Trophoblast cell (in vitro differentiated cells and primary cell): ENCODE measurements at regions not wholly inside any gene's neighbourhood (a gene's known extent, or its start where the extent isn't known, plus 50 kb on each side); places are given as distances from the start of the nearest gene placed in this dataset.

Source experiments
- DNase-seq, 2 donors: peaks; one replicate each; pipeline ENCODE4 v3.0.0-alpha.2; 2016
- H2AFZ ChIP-seq: 2 replicates; pipeline ENCODE4 v1.6.1; 2013; ENCODE audit warnings: low read length, moderate library complexity, mild to moderate bottlenecking; ENCODE audit not compliant: insufficient read depth, poor library complexity
- H2AK5ac ChIP-seq: 2 replicates; pipeline ENCODE4 v1.6.1; 2013; ENCODE audit warnings: mild to moderate bottlenecking, low read length
- H2BK120ac ChIP-seq: 2 replicates; pipeline ENCODE4 v1.6.1; 2013; ENCODE audit warnings: low read length, mild to moderate bottlenecking, moderate library complexity; ENCODE audit not compliant: insufficient read depth, poor library complexity
- H2BK12ac ChIP-seq: 2 replicates; pipeline ENCODE4 v1.6.1; 2013; ENCODE audit warnings: mild to moderate bottlenecking, low read length, moderate library complexity
- H2BK5ac ChIP-seq: 2 replicates; pipeline ENCODE4 v1.6.1; 2013; ENCODE audit warnings: low read length, low read depth, moderate library complexity, mild to moderate bottlenecking; ENCODE audit not compliant: poor library complexity
- H3K14ac ChIP-seq: 2 replicates; pipeline ENCODE4 v1.6.1; 2013; ENCODE audit warnings: mild to moderate bottlenecking, low read length
- H3K18ac ChIP-seq: 2 replicates; pipeline ENCODE4 v1.6.1; 2013; ENCODE audit warnings: mild to moderate bottlenecking, low read length
- H3K23ac ChIP-seq: 2 replicates; pipeline ENCODE4 v1.6.1; 2013; ENCODE audit warnings: low read length
- H3K27ac ChIP-seq: 2 replicates; pipeline ENCODE4 v1.5.1; 2013; ENCODE audit warnings: low read depth, mild to moderate bottlenecking, inconsistent platforms, low read length, moderate library complexity
- H3K27me3 ChIP-seq: 2 replicates; pipeline ENCODE4 v1.6.1; 2013; ENCODE audit warnings: inconsistent platforms, mild to moderate bottlenecking, low read length, moderate library complexity; ENCODE audit not compliant: insufficient read depth
- H3K36me3 ChIP-seq, 2 experiments: 1 replicate in 1 of 2; 2 replicates in 1 of 2; pipeline ENCODE4 v1.6.1; 2013; ENCODE audit warnings: low read length in 2 of 2, mild to moderate bottlenecking in 2 of 2, moderate library complexity in 1 of 2; ENCODE audit not compliant: insufficient read depth in 2 of 2, control insufficient read depth in 1 of 2
- H3K4ac ChIP-seq: 2 replicates; pipeline ENCODE4 v1.6.1; 2013; ENCODE audit warnings: low read depth, mild to moderate bottlenecking, low read length, moderate library complexity
- H3K4me1 ChIP-seq, 2 experiments: 1 replicate in 1 of 2; 2 replicates in 1 of 2; pipeline ENCODE4 v1.6.1; 2013; ENCODE audit warnings: low read length in 2 of 2, mild to moderate bottlenecking in 2 of 2, moderate library complexity in 1 of 2; ENCODE audit not compliant: insufficient read depth in 2 of 2, control insufficient read depth in 1 of 2
- H3K4me2 ChIP-seq: 2 replicates; pipeline ENCODE4 v1.6.1; 2013; ENCODE audit warnings: inconsistent platforms, mild to moderate bottlenecking, low read length, moderate library complexity
- H3K4me3 ChIP-seq: 2 replicates; pipeline ENCODE4 v1.5.1; 2013; ENCODE audit warnings: mild to moderate bottlenecking, low read depth, low read length, inconsistent platforms
- H3K79me1 ChIP-seq: one replicate; pipeline ENCODE4 v1.6.1; 2013; ENCODE audit warnings: low read length
- H3K79me2 ChIP-seq: 2 replicates; pipeline ENCODE4 v1.6.1; 2013; ENCODE audit warnings: low read length, mild to moderate bottlenecking; ENCODE audit not compliant: control insufficient read depth, insufficient read depth, poor library complexity
- H3K9ac ChIP-seq: 2 replicates; pipeline ENCODE4 v1.6.1; 2013; ENCODE audit warnings: mild to moderate bottlenecking, low read length
- H3K9me3 ChIP-seq: 2 replicates; pipeline ENCODE4 v1.6.1; 2013; ENCODE audit warnings: low read depth, mild to moderate bottlenecking, control low read depth, inconsistent platforms, low read length; ENCODE audit not compliant: insufficient read depth
- H4K12ac ChIP-seq: 2 replicates; pipeline ENCODE4 v1.6.1; 2013; ENCODE audit warnings: low read depth, mild to moderate bottlenecking, low read length, moderate library complexity
- H4K8ac ChIP-seq: 2 replicates; pipeline ENCODE4 v1.6.1; 2013; ENCODE audit warnings: low read depth, mild to moderate bottlenecking, low read length, moderate library complexity
- H4K91ac ChIP-seq: one replicate; pipeline ENCODE4 v1.6.1; 2013; ENCODE audit warnings: low read depth, mild to moderate bottlenecking, low read length, moderate library complexity
- WGBS: extraction: QIAGEN DNeasy Blood & Tissue Kit; methylation state at CpG from one replicate; pipeline ENCODE4 v1.1.7; 2013; ENCODE audit warnings: missing lambda C conversion rate; ENCODE audit not compliant: insufficient read length, insufficient coverage; ENCODE audit errors: extremely low coverage; 5-methylcytosine and 5-hydroxymethylcytosine counted together

GRCh38 chr1:37392051-37392450 is 82.3 kb upstream of the ZC3H12A start:
- Histone ChIP-seq H3K36me3 (no peaks in the 10 kb centered on the region), H3K9ac (no peak overlapping the region), H3K4me1 (no peaks in the 10 kb centered on the region), H4K8ac (no peak overlapping the region), H3K79me2 (no peaks in the 10 kb centered on the region), H3K14ac (no peak overlapping the region), H3K4ac (no peak overlapping the region), H3K27me3 (no peaks in the 10 kb centered on the region), H2BK12ac (no peak overlapping the region), H2BK5ac (no peak overlapping the region), H4K91ac (no peak overlapping the region), H3K23ac (no peak overlapping the region), H3K4me3 (no peak overlapping the region), H2AK5ac (no peak overlapping the region), H2BK120ac (no peak overlapping the region), H3K79me1 (no peaks in the 10 kb centered on the region), H3K9me3 (peaks cover 2% of the 10 kb centered on the region), H2AFZ (no peak overlapping the region), H3K27ac (no peak overlapping the region), H4K12ac (no peak overlapping the region), H3K4me2 (no peak overlapping the region), H3K18ac (no peak overlapping the region)
- no CpG with 5 or more reads among the region's 5 CpGs for WGBS
- no peak for DNase-seq

GRCh38 chr1:37393173-37394120 is 80.9 kb upstream of the ZC3H12A start:
- H3K9me3 ChIP-seq, result peaks cover 2% of the 10 kb centered on the region
- H2BK5ac ChIP-seq, result no peak overlapping the region
- no peak overlapping the region for H3K23ac ChIP-seq

GRCh38 chr1:37394574-37395464 is 79.6 kb upstream of the ZC3H12A start:
- Histone ChIP-seq H4K91ac (no peak overlapping the region), H2AFZ (no peak overlapping the region), H3K4ac (no peak overlapping the region), H3K27ac (no peak overlapping the region), H3K14ac (no peak overlapping the region), H3K79me2 (no peaks in the 10 kb centered on the region), H2AK5ac (no peak overlapping the region), H2BK12ac (no peak overlapping the region), H3K79me1 (no peaks in the 10 kb centered on the region), H3K36me3 (no peaks in the 10 kb centered on the region), H3K4me3 (no peak overlapping the region), H3K23ac (no peak overlapping the region), H3K9ac (no peak overlapping the region), H4K8ac (no peak overlapping the region), H2BK120ac (no peak overlapping the region), H4K12ac (no peak overlapping the region), H3K18ac (no peak overlapping the region), H3K9me3 (no peaks in the 10 kb centered on the region), H3K27me3 (no peaks in the 10 kb centered on the region), H2BK5ac (no peak overlapping the region), H3K4me2 (no peak overlapping the region), H3K4me1 (no peaks in the 10 kb centered on the region)
- WGBS, result no CpG with 5 or more reads among the region's 10 CpGs
- no peak for DNase-seq

More at GRCh38 chr1:37393173-37394120, 80.9 kb upstream of the ZC3H12A start:
- H3K79me1 ChIP-seq, result no peaks in the 10 kb centered on the region
- no peak overlapping the region for H3K4me3 ChIP-seq
- H4K91ac ChIP-seq, result no peak overlapping the region
- H4K8ac ChIP-seq, result no peak overlapping the region
- no CpG with 5 or more reads among the region's 11 CpGs for WGBS
- DNase-seq, result no peak
- no peaks in the 10 kb centered on the region for H3K36me3 ChIP-seq
- H3K27me3 ChIP-seq, result no peaks in the 10 kb centered on the region
- no peak overlapping the region for H3K9ac ChIP-seq
- H3K18ac ChIP-seq, result no peak overlapping the region
- no peak overlapping the region for H2AFZ ChIP-seq
- no peaks in the 10 kb centered on the region for H3K4me1 ChIP-seq
- H3K27ac ChIP-seq, result no peak overlapping the region
- no peak overlapping the region for H2AK5ac ChIP-seq
- H3K79me2 ChIP-seq, result no peaks in the 10 kb centered on the region
- no peak overlapping the region for H2BK12ac ChIP-seq
- no peak overlapping the region for H4K12ac ChIP-seq
- no peak overlapping the region for H2BK120ac ChIP-seq
- H3K4ac ChIP-seq, result no peak overlapping the region
- no peak overlapping the region for H3K14ac ChIP-seq
- no peak overlapping the region for H3K4me2 ChIP-seq

GRCh38 chr1:37398096-37398495 is 76.3 kb upstream of the ZC3H12A start:
- Histone ChIP-seq H3K79me2 (no peaks in the 10 kb centered on the region), H4K91ac (no peak overlapping the region), H3K9ac (no peak overlapping the region), H2BK5ac (no peak overlapping the region), H2AFZ (no peak overlapping the region), H3K4ac (no peak overlapping the region), H3K4me3 (no peak overlapping the region), H3K4me2 (no peak overlapping the region), H2BK12ac (no peak overlapping the region), H3K14ac (no peak overlapping the region), H2BK120ac (no peak overlapping the region), H3K18ac (no peak overlapping the region), H4K8ac (no peak overlapping the region), H3K4me1 (no peaks in the 10 kb centered on the region), H3K27ac (no peak overlapping the region), H3K9me3 (no peaks in the 10 kb centered on the region), H2AK5ac (no peak overlapping the region), H3K79me1 (no peaks in the 10 kb centered on the region), H3K27me3 (no peaks in the 10 kb centered on the region), H3K36me3 (no peaks in the 10 kb centered on the region), H4K12ac (no peak overlapping the region), H3K23ac (no peak overlapping the region)
- no peak for DNase-seq
- no CpG with 5 or more reads among the region's 8 CpGs for WGBS
